ENCODE measurements at regions not wholly inside any gene's neighbourhood (a gene's known extent, or its start where the extent isn't known, plus 50 kb on each side); places are given as distances from the start of the nearest gene placed in this dataset.

DNA sequence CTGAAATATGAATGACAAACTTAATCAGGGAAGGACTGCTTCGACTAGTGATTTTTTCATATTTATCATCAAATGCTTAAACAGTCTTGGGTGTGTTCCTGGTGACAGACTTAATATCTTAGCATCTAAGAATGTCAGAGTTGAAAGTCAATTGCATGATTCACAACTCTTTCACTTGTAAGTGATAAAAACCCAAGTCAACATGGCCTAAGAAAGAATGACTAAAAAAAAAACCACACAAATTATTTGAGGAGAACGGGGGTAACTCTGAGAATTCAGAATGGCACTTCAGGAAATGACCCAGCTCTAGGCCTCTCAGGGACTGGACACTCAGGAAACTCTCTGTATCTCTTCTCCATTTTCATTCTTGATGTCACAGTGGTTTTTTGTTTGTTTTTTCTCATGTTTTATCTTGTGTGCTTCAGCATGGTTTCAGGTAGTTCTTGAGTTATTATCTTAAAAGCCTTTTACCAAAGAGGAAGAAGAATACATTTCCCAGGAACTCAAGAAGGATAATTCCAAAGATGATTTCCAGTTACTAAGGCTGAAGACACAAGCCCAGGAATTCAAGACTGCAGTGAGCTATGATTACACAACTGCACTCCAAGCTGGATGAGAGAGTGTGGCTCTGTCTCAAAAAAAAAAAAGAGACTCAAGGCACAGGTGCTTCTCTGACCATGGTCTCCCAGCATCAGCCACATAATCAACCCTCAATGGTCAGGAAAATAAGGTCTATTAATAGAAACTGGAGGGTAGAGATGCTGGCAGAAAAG, 1697.8 kb upstream of the IGFBP7 start:
- Histone ChIP-seq H3K9me3 (ENCODE audit: low read length) (no peaks in the 10 kb centered on the region), H3K4me3 (ENCODE audit: low read depth, low read length, poor library complexity, severe bottlenecking) (no peak overlapping the region), H2AFZ (ENCODE audit: low read length) (no peak overlapping the region), H4K20me1 (ENCODE audit: insufficient read depth, low read length) (no peaks in the 10 kb centered on the region), H3K9me2 (ENCODE audit: insufficient read depth, low read length) (no peaks in the 10 kb centered on the region), H3K4me2 (ENCODE audit: low read length) (no peak overlapping the region), H3K36me3 (ENCODE audit: insufficient read depth, low read length) (no peaks in the 10 kb centered on the region), H3K79me2 (ENCODE audit: insufficient read depth, low read depth, low read length) (no peaks in the 10 kb centered on the region), H3K27ac (ENCODE audit: low read depth, low read length, poor library complexity, severe bottlenecking) (no peak overlapping the region), H3K4me1 (ENCODE audit: insufficient read depth, low read length, poor library complexity, severe bottlenecking) (no peaks in the 10 kb centered on the region)
- intact Hi-C loops (cut with micrococcal nuclease; ENCODE audit: unreplicated experiment): no loop called here
- no TSS peak for BruUV-seq (replicated peaks)
- no peak for DNase-seq (ENCODE audit: low spot score)
- ChIA-PET CTCF (ENCODE audit: unreplicated experiment) (no interaction called here), POLR2A (interaction anchor here (0.6 to 1.0 kb wide), 3 partner anchors 36 to 696 kb away, joined by 3 to 4 read pairs (median 4); no protein-coding TSS in a partner anchor)
- TF ChIP-seq EZH2phosphoT487 (IDR thresholded peaks at IDR 0.05; ENCODE audit: borderline replicate concordance, low read depth, low read length): no peak
- TF ChIP-seq, protein P1, sequence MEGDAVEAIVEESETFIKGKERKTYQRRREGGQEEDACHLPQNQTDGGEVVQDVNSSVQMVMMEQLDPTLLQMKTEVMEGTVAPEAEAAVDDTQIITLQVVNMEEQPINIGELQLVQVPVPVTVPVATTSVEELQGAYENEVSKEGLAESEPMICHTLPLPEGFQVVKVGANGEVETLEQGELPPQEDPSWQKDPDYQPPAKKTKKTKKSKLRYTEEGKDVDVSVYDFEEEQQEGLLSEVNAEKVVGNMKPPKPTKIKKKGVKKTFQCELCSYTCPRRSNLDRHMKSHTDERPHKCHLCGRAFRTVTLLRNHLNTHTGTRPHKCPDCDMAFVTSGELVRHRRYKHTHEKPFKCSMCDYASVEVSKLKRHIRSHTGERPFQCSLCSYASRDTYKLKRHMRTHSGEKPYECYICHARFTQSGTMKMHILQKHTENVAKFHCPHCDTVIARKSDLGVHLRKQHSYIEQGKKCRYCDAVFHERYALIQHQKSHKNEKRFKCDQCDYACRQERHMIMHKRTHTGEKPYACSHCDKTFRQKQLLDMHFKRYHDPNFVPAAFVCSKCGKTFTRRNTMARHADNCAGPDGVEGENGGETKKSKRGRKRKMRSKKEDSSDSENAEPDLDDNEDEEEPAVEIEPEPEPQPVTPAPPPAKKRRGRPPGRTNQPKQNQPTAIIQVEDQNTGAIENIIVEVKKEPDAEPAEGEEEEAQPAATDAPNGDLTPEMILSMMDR (conservative IDR thresholded peaks at IDR 0.05; ENCODE audit: low read length): no peak

DNA sequence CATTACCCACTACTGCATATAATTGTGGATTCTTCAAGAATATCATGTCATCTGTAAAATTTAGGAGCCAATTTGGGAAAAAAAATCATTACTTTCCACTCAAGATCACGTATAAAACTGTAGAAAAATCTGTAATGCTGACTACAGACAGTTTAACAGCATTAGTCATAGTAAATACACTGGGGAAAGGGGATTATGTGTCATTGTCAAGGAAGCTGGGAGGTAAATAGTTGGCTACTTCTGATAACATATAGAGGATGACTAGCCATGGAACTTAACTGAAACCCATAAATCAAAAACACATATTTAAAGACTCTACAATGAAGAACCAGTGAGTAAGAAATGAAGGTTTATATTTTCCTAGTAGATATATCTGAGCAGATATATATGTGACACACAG, 1666.4 kb upstream of the IGFBP7 start:
- H3K4me3 ChIP-seq (ENCODE audit: low read depth, low read length, poor library complexity, severe bottlenecking): no peak overlapping the region
- CTCF ChIA-PET (ENCODE audit: unreplicated experiment): no interaction called here
- intact Hi-C loops (cut with micrococcal nuclease; ENCODE audit: unreplicated experiment): no loop called here
- no peak overlapping the region for H3K4me2 ChIP-seq (ENCODE audit: low read length)
- no peaks in the 10 kb centered on the region for H3K9me3 ChIP-seq (ENCODE audit: low read length)
- no peaks in the 10 kb centered on the region for H4K20me1 ChIP-seq (ENCODE audit: insufficient read depth, low read length)
- TF ChIP-seq EZH2phosphoT487 (IDR thresholded peaks at IDR 0.05; ENCODE audit: borderline replicate concordance, low read depth, low read length): no peak
- TF ChIP-seq, protein P1 (conservative IDR thresholded peaks at IDR 0.05; ENCODE audit: low read length): no peak
- H3K36me3 ChIP-seq (ENCODE audit: insufficient read depth, low read length): no peaks in the 10 kb centered on the region
- no peaks in the 10 kb centered on the region for H3K79me2 ChIP-seq (ENCODE audit: insufficient read depth, low read depth, low read length)
- BruUV-seq (replicated peaks): no TSS peak
- no peak overlapping the region for H3K27ac ChIP-seq (ENCODE audit: low read depth, low read length, poor library complexity, severe bottlenecking)
- H3K4me1 ChIP-seq (ENCODE audit: insufficient read depth, low read length, poor library complexity, severe bottlenecking): no peaks in the 10 kb centered on the region
- no peak overlapping the region for H2AFZ ChIP-seq (ENCODE audit: low read length)
- no peak for DNase-seq (ENCODE audit: low spot score)
- POLR2A ChIA-PET: no interaction called here
- H3K9me2 ChIP-seq (ENCODE audit: insufficient read depth, low read length): no peaks in the 10 kb centered on the region

DNA sequence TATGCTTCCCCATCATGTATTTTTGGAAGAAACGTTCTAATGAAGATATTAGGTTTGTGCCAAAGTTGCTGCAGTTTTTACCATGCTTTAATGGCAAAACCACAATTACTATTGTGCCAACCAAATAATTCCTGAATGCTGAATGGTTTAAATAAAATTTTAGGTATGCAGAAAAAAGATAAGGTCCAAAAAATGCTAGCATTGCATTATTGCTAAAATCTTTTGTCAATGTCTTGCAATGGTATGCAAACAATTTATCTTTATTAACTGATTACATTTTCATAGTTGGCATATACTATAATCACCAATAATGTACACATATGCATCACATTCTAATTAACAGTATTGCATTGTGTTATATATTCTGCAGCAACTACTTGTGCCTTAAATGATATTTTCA, 1657.4 kb upstream of the IGFBP7 start:
- no TSS peak for BruUV-seq (replicated peaks)
- DNase-seq (ENCODE audit: low spot score): no peak
- CTCF ChIA-PET (ENCODE audit: unreplicated experiment): no interaction called here
- TF ChIP-seq EZH2phosphoT487 (IDR thresholded peaks at IDR 0.05; ENCODE audit: borderline replicate concordance, low read depth, low read length): no peak
- TF ChIP-seq, protein P1 (conservative IDR thresholded peaks at IDR 0.05; ENCODE audit: low read length): no peak
- intact Hi-C loops (cut with micrococcal nuclease; ENCODE audit: unreplicated experiment): no loop called here
- no peaks in the 10 kb centered on the region for H3K9me2 ChIP-seq (ENCODE audit: insufficient read depth, low read length)
- H3K4me1 ChIP-seq (ENCODE audit: insufficient read depth, low read length, poor library complexity, severe bottlenecking): no peaks in the 10 kb centered on the region
- H4K20me1 ChIP-seq (ENCODE audit: insufficient read depth, low read length): no peaks in the 10 kb centered on the region
- H3K4me3 ChIP-seq (ENCODE audit: low read depth, low read length, poor library complexity, severe bottlenecking): no peak overlapping the region
- no peaks in the 10 kb centered on the region for H3K79me2 ChIP-seq (ENCODE audit: insufficient read depth, low read depth, low read length)
- POLR2A ChIA-PET: no interaction called here
- no peak overlapping the region for H2AFZ ChIP-seq (ENCODE audit: low read length)
- H3K27ac ChIP-seq (ENCODE audit: low read depth, low read length, poor library complexity, severe bottlenecking): no peak overlapping the region
- H3K4me2 ChIP-seq (ENCODE audit: low read length): no peak overlapping the region
- no peaks in the 10 kb centered on the region for H3K36me3 ChIP-seq (ENCODE audit: insufficient read depth, low read length)
- no peaks in the 10 kb centered on the region for H3K9me3 ChIP-seq (ENCODE audit: low read length)
